Cardiac fibroblast (primary cell): ENCODE measurements at regions not wholly inside any gene's neighbourhood (a gene's known extent, or its start where the extent isn't known, plus 50 kb on each side); places are given as distances from the start of the nearest gene placed in this dataset.

Experiments used
- DNase-seq, 2 donors: peaks; one replicate each; pipeline versions ENCODE4 v3.0.0 to v3.0.0-alpha.2; 2010; ENCODE audit warnings: low read depth in 2 of 2
- H3K4me3 ChIP-seq, 2 donors: replicated peaks in 1 of 2; 1 replicate in 1 of 2; 2 replicates in 1 of 2; pipeline ENCODE4 v1.5.1; 2011; ENCODE audit warnings: low read depth in 2 of 2, low read length in 2 of 2, mild to moderate bottlenecking in 2 of 2, moderate library complexity in 1 of 2
- TF ChIP-seq, protein P1 (sequence below): IDR thresholded peaks from one replicate; pipeline ENCODE4 v1.5.1; 2011; ENCODE audit warnings: low read depth, mild to moderate bottlenecking, low read length, inconsistent platforms

DNA sequence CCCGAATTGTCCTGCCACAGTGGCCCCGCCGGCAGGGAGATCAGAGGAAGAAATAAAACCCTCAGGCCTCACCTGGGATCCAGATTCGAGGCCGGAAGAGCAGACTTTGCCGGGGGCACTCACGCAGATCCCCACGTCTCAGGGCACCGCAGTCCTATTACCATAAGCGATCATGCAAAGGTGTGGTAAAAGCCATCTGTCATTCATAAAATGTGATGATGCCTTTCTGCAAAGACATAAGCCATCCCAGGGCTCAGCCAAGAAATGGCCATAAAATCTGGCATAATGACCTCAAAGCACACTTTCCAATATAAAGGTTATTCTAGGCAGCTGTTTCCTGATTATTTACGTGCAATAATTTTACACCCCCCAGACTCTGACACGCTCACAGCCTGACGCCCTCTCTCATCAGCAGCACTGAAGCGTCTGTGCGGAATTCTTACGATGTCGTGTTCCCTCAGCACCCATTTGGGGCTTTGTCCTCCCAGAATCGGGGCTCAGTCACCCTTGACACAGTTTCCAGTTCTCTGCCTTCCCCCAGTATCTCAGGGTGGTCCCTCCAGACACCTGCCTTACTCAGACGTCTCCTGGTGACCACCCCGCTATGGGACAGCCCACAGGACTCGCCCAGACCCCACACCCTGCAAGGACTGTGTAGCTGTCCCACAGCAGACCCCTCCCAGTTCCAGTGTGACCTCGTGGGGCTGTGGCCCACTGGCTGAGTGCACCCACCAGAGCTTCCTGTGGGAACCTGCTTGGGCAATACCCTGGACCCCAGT lies 74.3 kb upstream of the FAM20C start:
- DNase-seq = no peak
- TF ChIP-seq, protein P1, sequence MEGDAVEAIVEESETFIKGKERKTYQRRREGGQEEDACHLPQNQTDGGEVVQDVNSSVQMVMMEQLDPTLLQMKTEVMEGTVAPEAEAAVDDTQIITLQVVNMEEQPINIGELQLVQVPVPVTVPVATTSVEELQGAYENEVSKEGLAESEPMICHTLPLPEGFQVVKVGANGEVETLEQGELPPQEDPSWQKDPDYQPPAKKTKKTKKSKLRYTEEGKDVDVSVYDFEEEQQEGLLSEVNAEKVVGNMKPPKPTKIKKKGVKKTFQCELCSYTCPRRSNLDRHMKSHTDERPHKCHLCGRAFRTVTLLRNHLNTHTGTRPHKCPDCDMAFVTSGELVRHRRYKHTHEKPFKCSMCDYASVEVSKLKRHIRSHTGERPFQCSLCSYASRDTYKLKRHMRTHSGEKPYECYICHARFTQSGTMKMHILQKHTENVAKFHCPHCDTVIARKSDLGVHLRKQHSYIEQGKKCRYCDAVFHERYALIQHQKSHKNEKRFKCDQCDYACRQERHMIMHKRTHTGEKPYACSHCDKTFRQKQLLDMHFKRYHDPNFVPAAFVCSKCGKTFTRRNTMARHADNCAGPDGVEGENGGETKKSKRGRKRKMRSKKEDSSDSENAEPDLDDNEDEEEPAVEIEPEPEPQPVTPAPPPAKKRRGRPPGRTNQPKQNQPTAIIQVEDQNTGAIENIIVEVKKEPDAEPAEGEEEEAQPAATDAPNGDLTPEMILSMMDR = no peak
- H3K4me3 ChIP-seq = no peak overlapping the region

DNA sequence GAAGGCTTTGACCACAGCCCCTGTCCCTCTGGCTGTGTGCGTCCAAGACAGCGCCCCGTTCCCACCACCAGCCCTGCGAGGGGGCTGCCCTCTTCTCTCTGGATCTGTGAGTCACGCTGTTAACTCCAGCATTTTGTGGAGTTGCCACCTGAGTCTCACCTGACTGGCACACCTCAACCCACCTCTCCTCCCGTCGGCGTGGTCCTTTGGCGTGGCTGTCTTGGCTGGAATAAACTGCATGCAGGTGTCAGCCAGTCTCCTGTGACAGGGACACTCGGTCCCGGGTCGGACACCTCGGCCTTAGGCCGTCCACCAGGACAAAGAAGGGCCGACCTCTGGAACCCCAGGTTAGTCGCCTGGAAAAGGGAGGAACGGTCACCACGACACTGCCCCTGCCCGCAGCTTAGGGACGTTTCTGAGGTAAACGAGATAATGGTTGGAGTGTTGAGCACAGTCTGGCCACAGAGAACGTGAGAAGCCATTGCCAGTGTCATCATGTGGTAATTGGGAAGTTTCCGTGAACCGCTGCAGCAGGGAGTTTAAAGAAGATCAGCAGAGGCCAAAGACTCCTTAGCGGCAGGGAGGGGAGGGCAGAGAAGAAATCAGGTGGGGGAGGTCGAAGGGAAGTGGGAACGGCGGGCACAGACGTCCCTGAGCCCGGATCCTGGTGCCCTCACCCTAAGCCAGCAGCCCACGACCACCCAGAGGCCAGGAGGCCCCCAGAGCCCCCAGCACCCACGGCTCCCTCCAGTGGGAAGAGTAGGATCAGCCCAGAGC lies 73.6 kb upstream of the FAM20C start:
- H3K4me3 ChIP-seq = no peak overlapping the region
- DNase-seq = no peak
- TF ChIP-seq, protein P1 = no peak

DNA sequence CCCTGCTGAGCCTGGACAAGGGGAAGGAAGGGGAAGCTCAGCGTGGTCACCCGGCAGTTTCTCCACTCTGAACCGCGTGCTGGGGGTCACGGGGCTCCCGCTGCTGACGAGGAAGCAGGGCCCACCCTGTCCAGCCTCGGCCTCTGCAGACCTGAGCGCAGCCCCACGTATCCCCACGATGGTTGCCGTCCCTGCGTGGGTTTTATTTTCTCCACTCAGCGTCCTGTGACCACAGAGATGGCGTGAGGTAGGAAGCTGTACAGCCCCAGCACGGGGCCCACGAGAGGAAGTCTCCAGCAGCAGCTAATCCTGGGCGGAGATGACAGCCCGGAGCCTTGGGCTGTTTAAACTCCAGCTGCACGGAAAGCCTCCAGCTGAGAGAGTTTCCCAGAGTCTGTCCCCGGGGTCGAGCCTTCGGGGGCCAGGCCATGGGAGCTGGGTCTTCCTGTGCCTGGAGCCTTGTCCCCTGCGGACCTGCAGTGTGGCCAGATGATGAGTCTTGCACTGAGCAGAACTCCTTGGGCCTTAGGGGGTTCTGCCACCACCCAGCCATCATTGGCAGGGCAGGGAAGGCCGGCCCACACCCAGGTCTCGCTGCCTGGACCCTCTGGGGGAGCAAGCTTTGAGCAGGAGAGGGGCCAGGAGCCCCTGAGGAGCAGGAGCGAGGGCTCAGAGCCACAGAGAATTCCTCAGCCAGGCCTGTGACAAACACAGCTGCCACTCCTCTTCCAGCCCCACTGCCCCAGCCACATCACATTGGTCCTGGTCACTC lies 72.8 kb upstream of the FAM20C start:
- peak in 1 of 2 donors; percentile 41 for DNase-seq
- no peak overlapping the region for H3K4me3 ChIP-seq

DNA sequence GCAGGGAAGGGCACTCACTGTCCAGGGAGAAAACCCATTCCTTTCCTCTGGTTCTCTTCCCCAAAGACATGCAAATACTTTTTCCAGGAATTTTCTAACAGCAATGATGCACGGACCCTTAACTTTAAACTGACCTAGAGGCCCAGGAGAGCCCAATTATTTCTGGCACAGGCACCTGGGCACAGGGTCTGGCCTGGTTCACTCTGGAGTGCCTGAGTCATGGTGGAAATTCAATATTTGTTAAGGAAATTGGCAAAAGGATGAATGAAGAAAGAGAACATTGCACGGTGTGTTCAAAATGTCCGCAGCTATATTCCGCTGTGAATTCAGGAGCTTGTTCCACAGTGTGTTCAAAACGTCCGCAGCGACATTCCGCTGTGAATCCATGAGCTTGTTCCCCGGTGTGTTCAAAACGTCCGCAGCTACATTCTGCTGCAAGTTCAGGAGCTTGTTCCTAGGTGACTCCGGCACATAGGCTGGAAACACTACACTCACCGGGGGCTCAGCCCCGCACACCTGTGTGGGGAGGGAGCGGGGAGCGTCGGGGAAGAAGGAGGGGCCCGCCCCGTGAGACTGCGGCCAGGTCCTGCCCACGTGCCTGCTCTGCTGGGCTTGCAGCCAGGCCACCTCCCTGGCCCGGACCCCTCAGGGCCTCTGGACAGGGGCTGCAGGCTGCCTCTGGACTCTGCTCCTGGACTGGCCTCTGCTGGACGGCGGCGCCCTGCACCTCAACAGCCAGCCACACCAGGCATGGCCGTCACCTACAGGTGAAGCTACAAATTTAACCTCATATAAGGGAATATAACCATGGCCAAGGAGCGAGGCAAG lies 72.0 kb upstream of the FAM20C start:
- no peak for DNase-seq
- TF ChIP-seq, protein P1 = no peak
- H3K4me3 ChIP-seq = no peak overlapping the region

More for the DNA sequence above, 72.8 kb upstream of the FAM20C start:
- TF ChIP-seq, protein P1 = no peak

DNA sequence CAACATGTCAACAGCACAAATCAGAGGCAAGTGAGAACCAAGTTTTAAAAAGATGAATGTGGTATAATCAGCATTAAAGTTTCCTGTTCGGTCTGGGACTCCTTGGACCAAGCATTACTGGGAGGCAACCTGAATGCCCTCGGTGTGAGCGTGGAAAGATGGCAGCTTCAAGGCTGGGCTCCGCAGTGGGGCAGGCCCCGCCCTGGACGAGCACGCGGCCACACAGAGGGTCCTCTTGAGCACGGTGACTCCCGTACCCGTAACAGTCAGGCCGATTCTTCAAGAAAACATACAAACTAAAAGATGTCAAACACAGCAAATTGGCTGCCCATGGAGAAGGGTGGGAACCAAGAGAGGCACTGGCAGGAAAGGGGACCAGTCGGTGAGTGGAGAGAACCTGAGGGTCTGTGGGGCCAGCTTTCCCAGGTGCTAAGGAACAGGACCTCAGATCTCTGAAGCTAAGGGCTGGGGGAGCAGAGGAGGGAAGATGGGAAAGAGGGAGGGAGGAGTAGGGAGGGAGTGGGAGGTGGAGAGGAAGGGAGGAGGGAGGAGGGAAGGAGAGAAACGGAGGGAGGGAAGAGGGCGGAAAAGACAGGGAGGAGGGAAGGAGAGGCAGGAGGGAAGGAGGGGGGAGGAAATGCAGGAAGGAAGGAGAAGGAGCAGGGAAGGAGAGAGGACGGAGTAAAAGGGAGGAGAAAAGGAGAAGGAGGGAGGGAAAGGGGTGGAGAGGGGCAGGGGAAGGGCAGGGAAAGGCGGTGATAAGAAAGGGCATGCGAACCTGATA lies 71.2 kb upstream of the FAM20C start:
- no peak for DNase-seq
- no peak overlapping the region for H3K4me3 ChIP-seq
- TF ChIP-seq, protein P1 = no peak
